Muscle of leg (tissue), 3 donors: ENCODE measurements at regions not wholly inside any gene's neighbourhood (a gene's known extent, or its start where the extent isn't known, plus 50 kb on each side); places are given as distances from the start of the nearest gene placed in this dataset.

ENCODE experiments used
- DNase-seq: peaks from one replicate; pipeline ENCODE4 v3.0.0; 2013
- H3K27ac ChIP-seq: one replicate; pipeline ENCODE4 v1.5.1; 2013; ENCODE audit warnings: mild to moderate bottlenecking, low read length, control low read depth
- H3K27me3 ChIP-seq: one replicate; pipeline ENCODE4 v1.6.1; 2013; ENCODE audit warnings: low read length; ENCODE audit not compliant: control insufficient read depth, insufficient read depth
- H3K36me3 ChIP-seq: one replicate; pipeline ENCODE4 v1.6.1; 2013; ENCODE audit warnings: low read length; ENCODE audit not compliant: control insufficient read depth, insufficient read depth
- H3K4me1 ChIP-seq: one replicate; pipeline ENCODE4 v1.6.1; 2013; ENCODE audit warnings: low read length; ENCODE audit not compliant: control insufficient read depth, insufficient read depth
- H3K4me3 ChIP-seq: one replicate; pipeline ENCODE4 v1.5.1; 2013; ENCODE audit warnings: low read length, control low read depth
- H3K9me3 ChIP-seq: replicated peaks from 2 replicates; pipeline ENCODE4 v1.6.1; 2013; ENCODE audit warnings: low read depth, low read length; ENCODE audit not compliant: control insufficient read depth
- WGBS: methylation state at CpG from one replicate; pipeline ENCODE4 v1.1.5; 2013; ENCODE audit warnings: missing lambda C conversion rate; ENCODE audit not compliant: insufficient coverage; 5-methylcytosine and 5-hydroxymethylcytosine counted together

DNA sequence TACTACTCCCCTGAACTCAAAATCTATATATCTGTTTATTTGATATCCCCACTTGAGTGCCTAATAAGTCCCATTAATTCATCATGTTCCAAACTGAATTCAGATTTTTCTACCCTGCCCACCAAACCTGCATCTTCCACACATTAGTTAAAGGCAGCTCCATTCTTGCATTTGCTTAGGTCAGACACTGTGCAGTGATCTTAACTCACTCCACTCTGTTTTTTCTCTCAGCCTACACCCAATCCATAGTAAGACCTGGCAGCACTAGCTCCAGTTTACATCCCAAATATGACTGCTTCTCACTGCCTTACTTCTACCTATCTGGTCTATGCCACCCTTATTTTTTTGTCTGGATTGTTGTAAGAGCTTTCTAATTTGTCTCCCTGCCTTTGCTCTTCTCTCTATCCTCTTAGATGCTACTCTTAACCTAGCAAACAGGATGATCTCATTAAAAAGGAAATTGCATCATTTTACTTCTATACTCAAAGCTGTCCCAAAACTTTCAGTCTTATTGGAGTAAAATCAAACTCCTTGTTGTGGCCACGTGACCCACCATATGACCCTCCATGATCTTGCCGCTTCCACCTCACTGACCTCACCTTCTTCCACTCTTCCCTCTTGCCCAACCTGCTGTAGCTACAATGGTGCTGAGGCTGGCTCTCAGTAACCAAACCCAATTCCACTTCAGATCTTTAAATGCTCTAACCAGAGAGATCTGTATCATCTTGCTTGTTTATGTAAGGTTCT is 274.9 kb upstream of the FANCL start:
- Histone ChIP-seq H3K9me3 (no peaks in the 10 kb centered on the region), H3K36me3 (no peaks in the 10 kb centered on the region), H3K4me3 (no peak overlapping the region), H3K4me1 (no peaks in the 10 kb centered on the region), H3K27ac (no peak overlapping the region), H3K27me3 (no peaks in the 10 kb centered on the region)
- WGBS = 80% methylated on average over 2 of the region's 2 CpGs
- no peak for DNase-seq

DNA sequence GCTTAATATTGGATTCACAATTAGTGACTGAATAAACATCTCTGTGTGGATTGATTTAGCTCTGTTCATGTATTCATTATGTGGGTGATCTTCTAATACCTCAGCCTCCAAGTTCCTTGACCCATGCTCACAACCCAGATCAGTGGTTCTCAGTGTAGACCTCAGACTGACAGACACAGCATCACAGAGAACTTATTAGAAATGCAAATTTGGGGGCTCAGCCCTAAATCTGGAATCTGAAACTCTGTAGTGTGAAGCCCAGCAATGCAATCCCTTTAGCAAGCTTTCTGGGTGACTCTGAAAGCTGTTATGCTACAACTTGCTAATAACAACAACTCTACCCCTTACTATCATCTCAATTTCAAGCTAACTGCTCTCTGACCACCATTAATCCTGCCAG is 273.1 kb upstream of the FANCL start:
- no peaks in the 10 kb centered on the region for H3K9me3 ChIP-seq
- no peak overlapping the region for H3K27ac ChIP-seq
- no peak overlapping the region for H3K4me3 ChIP-seq
- H3K27me3 ChIP-seq = no peaks in the 10 kb centered on the region
- H3K4me1 ChIP-seq = no peaks in the 10 kb centered on the region
- H3K36me3 ChIP-seq = no peaks in the 10 kb centered on the region
- no peak for DNase-seq

DNA sequence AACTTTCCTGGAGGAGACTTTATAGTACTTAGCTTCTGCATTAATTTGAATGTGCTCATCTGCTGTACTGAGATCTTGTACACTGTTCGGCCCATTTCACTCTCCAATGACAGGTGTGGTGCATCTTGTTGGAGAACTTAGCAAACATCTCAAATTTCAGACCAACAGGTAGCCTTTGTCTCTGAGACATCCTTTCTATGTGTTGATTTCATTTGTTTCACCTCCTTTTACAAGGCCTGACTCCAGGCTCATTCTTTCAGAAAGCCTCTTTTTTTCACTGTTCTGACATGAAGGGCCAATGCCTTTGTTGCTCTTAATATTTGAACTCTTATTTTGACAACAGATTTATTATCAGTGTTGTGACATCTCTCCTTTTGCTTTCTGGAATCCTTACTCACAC is 271.8 kb upstream of the FANCL start:
- no peak for DNase-seq
- H3K27ac ChIP-seq = no peak overlapping the region
- H3K27me3 ChIP-seq = no peaks in the 10 kb centered on the region
- 100% methylated on average over 1 of the region's 1 CpG for WGBS
- H3K36me3 ChIP-seq = no peaks in the 10 kb centered on the region
- no peaks in the 10 kb centered on the region for H3K4me1 ChIP-seq
- no peaks in the 10 kb centered on the region for H3K9me3 ChIP-seq
- no peak overlapping the region for H3K4me3 ChIP-seq

DNA sequence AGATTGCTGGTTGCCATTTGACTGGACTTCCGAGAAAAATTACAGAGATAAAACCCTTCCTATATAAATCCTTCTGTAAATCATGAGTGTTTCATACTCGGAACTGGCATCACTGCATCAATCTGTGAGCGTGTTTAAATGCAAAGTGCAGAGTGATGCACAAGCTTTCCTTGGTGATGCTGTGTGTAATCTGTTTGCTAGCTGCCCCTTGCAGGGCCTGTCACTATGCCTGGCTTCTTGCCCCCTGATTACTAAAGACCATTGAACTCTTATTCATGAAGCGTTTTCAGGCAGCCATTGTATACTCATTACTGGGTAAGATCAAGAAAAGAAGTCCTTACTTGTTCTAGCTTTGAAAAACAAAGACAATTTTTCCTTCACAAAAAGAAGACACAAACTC is 266.9 kb upstream of the FANCL start:
- H3K9me3 ChIP-seq = no peaks in the 10 kb centered on the region
- H3K27me3 ChIP-seq = no peaks in the 10 kb centered on the region
- WGBS = 90% methylated on average over 2 of the region's 4 CpGs
- no peak for DNase-seq
- H3K36me3 ChIP-seq = no peaks in the 10 kb centered on the region
- H3K27ac ChIP-seq = no peak overlapping the region
- H3K4me1 ChIP-seq = no peaks in the 10 kb centered on the region
- H3K4me3 ChIP-seq = no peak overlapping the region

DNA sequence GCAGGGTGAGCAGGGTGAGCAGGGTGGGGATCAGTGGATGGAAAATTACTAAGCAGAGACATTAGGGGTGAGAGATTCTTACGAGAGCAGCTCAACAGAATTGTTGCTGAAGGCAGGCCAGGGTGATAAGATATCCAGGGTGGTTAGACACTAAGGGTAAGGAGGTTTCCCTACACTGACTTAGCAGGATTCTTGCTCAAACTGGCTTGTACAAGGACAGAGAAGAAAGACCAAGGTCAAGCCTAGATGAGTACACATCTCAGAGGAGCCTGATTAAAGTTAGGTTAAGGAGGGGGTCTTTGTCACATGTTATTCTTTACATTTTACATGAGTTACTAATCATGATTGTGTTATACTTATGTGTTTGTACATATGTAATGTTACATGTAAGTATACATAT is 262.8 kb upstream of the FANCL start:
- WGBS = 71% methylated on average over 1 of the region's 1 CpG

DNA sequence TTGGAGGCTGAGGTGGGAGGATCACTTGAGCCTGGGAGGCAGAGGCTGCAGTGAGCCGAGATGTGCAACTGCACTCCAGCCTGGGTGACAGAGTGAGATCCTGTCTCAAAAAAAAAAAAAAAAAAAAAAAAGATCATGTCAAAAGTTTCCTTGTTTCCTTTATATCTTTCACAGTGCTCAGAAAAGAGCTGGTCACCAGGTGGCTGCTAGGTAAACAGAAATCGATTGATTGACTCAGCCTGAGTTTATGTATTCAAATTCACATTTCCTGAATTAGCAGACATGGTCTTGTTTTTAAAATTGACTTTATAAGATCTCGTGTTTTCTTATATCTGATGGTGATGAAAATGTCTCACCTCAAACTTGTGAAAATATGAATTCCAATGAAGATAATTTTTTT is 261.8 kb upstream of the FANCL start:
- H3K27me3 ChIP-seq = no peaks in the 10 kb centered on the region
- DNase-seq = no peak
- WGBS = no CpG with 5 or more reads among the region's 3 CpGs

More for the DNA sequence above, 262.8 kb upstream of the FANCL start:
- no peak for DNase-seq
- Histone ChIP-seq H3K9me3 (no peaks in the 10 kb centered on the region), H3K36me3 (no peaks in the 10 kb centered on the region), H3K4me1 (no peaks in the 10 kb centered on the region), H3K27me3 (no peaks in the 10 kb centered on the region), H3K27ac (no peak overlapping the region), H3K4me3 (no peak overlapping the region)

DNA sequence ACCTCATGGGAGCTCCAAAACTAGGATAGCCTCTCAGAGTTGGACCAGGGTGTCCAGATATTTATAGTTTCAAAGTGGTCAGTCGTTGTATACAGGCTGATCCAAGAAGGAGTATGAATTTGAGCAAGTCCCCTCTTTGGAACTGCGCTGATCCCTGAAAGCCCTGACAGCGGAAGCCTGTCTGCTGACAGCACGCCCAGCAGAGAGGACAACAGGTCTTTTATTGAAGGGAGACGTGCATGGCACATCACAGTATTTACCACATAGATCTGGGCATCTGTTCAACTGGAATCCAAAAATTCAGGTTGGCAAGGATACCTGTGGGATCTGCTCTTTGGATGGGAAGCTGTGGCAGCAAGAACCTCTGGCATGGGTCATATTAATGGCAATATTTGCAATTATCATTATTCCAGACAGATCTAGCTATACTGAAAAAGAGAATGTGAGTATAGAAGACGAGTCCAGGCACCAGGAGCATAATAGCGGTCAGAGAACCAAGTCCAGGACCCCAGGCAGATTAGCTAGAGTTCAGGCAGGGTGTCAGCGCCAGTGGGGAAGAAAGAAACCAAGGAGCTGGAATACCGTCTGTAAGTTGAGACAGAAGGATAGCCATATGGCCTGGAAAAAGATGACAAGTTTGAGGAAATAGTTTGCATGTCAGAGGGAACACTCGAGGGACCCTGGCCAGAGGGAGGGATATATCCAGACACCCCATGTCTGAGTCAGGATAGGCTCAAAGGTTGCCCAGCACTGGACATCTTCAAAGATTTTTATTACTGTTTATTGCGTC is 260.4 kb upstream of the FANCL start:
- no peak for DNase-seq
- H3K27ac ChIP-seq = no peak overlapping the region
- no peaks in the 10 kb centered on the region for H3K36me3 ChIP-seq
- H3K4me3 ChIP-seq = no peak overlapping the region
- H3K4me1 ChIP-seq = no peaks in the 10 kb centered on the region
- 70% methylated on average over 8 of the region's 11 CpGs for WGBS
- H3K27me3 ChIP-seq = no peaks in the 10 kb centered on the region
- H3K9me3 ChIP-seq = no peaks in the 10 kb centered on the region

More for the DNA sequence above, 261.8 kb upstream of the FANCL start:
- Histone ChIP-seq H3K4me1 (no peaks in the 10 kb centered on the region), H3K36me3 (no peaks in the 10 kb centered on the region), H3K27ac (no peak overlapping the region), H3K4me3 (no peak overlapping the region), H3K9me3 (no peaks in the 10 kb centered on the region)

DNA sequence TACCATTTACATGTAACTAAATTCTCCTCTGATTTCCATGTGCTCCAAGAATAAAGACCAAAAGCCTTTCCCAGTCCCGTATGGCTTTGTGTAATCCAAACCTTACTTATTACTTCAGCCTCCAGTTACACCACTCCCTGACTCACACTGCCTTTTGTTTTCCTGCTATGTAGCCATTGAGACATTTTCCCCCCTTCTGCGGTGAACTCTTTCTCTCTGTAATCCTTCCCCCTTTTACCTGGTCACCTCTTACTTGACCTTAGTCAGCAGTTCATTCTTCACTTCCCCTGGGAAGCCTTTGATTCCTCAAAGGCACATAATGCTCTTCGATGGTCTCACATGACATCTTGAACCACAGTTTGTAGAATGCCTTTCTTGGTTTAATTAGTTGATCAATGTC is 256.0 kb upstream of the FANCL start:
- H3K27me3 ChIP-seq = no peaks in the 10 kb centered on the region
- WGBS = 13% methylated on average over 2 of the region's 3 CpGs

DNA sequence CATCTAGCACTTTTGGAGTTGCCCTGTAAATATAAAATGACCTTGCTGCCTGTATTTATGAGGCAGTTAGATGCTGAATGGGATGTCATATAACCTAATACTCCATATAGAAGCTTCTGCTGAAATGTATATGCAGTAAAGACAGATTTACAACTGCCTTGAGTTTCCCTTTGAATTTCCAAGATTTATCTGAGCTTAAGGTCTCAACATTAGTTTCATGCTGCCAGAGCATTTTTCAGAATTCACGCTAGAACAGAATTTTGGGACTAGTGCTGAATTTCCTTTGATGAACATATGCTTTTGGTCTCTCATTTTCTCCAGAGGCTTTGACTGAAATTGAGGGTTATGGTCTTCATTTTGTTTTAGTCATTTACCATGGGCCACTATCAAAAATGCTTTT is 254.7 kb upstream of the FANCL start:
- H3K27ac ChIP-seq = no peak overlapping the region
- H3K9me3 ChIP-seq = no peaks in the 10 kb centered on the region
- no peaks in the 10 kb centered on the region for H3K36me3 ChIP-seq
- WGBS = no CpG with 5 or more reads among the region's 1 CpG
- H3K27me3 ChIP-seq = no peaks in the 10 kb centered on the region
- H3K4me1 ChIP-seq = no peaks in the 10 kb centered on the region
- H3K4me3 ChIP-seq = no peak overlapping the region
- DNase-seq = no peak

More for the DNA sequence above, 256.0 kb upstream of the FANCL start:
- Histone ChIP-seq H3K27ac (no peak overlapping the region), H3K9me3 (no peaks in the 10 kb centered on the region), H3K4me3 (no peak overlapping the region), H3K4me1 (no peaks in the 10 kb centered on the region), H3K36me3 (no peaks in the 10 kb centered on the region)
- DNase-seq = no peak

DNA sequence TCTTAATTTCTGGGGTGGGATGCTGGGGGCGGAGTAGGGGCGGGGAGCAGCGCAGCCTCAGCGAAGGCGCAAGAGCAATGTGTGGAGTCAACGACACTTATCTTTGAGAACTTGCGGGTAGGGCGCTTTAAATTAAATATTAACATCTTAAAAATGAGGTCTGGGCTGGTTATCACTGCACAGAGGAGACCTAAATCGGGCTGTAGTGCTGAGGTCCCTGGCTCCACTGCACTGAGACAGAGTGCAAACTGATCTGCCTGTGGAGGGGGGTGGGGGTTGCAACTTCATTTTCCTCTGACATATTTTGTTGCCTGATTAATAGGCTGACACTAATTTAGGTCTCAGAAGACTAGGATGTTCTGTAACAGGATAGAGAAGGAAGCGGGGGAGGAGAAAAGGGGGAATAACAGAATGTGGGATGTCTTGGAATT is 253.0 kb upstream of the FANCL start:
- Histone ChIP-seq H3K27me3 (no peaks in the 10 kb centered on the region), H3K27ac (no peak overlapping the region), H3K4me3 (no peak overlapping the region), H3K9me3 (no peaks in the 10 kb centered on the region), H3K36me3 (no peaks in the 10 kb centered on the region), H3K4me1 (no peaks in the 10 kb centered on the region)
- no peak for DNase-seq
- WGBS = 100% methylated on average over 5 of the region's 10 CpGs
